GM12878 (cell line): ENCODE measurements at regions not wholly inside any gene's neighbourhood (a gene's known extent, or its start where the extent isn't known, plus 50 kb on each side); places are given as distances from the start of the nearest gene placed in this dataset.
A peak's percentile ranks its signal among the peaks of the same experiment; 100 is the strongest.

Experiments
- ATAC-seq: fragments of 200-7000 bp; cut with Tn5 transposase; 3 replicates; pipeline ENCODE4 v1.9.1; 2020; ENCODE audit warnings: mild to moderate bottlenecking, moderate library complexity
- BruUV-seq: library from RNA; stranded (reverse); fragments of 400-500 nt; replicated peaks from 2 replicates; lab custom pipeline; 2021; lab: Mats Ljungman, UMichigan
- CTCF ChIA-PET: fragments of 300-600 bp; sonication (Branson Sonifier 250); formaldehyde crosslinking; extraction: SDS; loops from one replicate; lab custom pipeline; 2021; ENCODE audit warnings: inconsistent platforms; lab: Yijun Ruan, JAX
- POLR2A ChIA-PET: fragments of 350-600 bp; formaldehyde crosslinking; extraction: SDS; loops from one replicate; lab custom pipeline; 2021; ENCODE audit warnings: inconsistent platforms; lab: Charles Lee
- RAD21 ChIA-PET: fragments of 300-600 bp; sonication (Branson Sonifier 250); formaldehyde crosslinking; loops from one replicate; lab custom pipeline; 2023; ENCODE audit warnings: antibody characterized with exemption; ENCODE audit not compliant: unreplicated experiment; lab: Charles Lee
- SMC1A ChIA-PET: fragments of 300-600 bp; sonication (Branson Sonifier 250); formaldehyde crosslinking; loops from one replicate; lab custom pipeline; 2023; ENCODE audit not compliant: unreplicated experiment, uncharacterized antibody; lab: Charles Lee
- DNase-seq: peaks from one replicate; pipeline ENCODE4 v3.0.0-alpha.2; 2011; ENCODE audit warnings: low read depth, low spot score
- FAIRE-seq: peaks from 3 replicates; lab custom pipeline; 2011; peaks lifted over from hg19 to GRCh38; lab: Jason Lieb, UNC
- H2AFZ ChIP-seq: 2 replicates; pipeline ENCODE4 v1.6.0; 2011; ENCODE audit warnings: low read depth, low read length, control low read depth; ENCODE audit not compliant: control insufficient read depth
- H3K27ac ChIP-seq: 2 replicates; pipeline ENCODE4 v1.5.1; 2011; ENCODE audit warnings: control low read depth; ENCODE audit not compliant: control insufficient read depth, insufficient read depth
- H3K27me3 ChIP-seq, 2 experiments: replicated peaks in 1 of 2; 2 replicates each; pipeline versions ENCODE4 v1.6.0 to v1.6.1; 2011; ENCODE audit warnings: low read length in 1 of 2; ENCODE audit not compliant: control insufficient read depth in 2 of 2, insufficient read depth in 2 of 2
- H3K36me3 ChIP-seq, 2 experiments: 2 replicates each; pipeline ENCODE4 v1.5.1; 2011; ENCODE audit warnings: low read length in 1 of 2; ENCODE audit not compliant: control insufficient read depth in 2 of 2, insufficient read depth in 2 of 2
- H3K4me1 ChIP-seq: 2 replicates; pipeline ENCODE4 v1.6.1; 2011; ENCODE audit warnings: mild to moderate bottlenecking, low read length, moderate library complexity, mixed read lengths; ENCODE audit not compliant: control insufficient read depth, insufficient read depth
- H3K4me2 ChIP-seq: 2 replicates; pipeline ENCODE4 v1.6.0; 2011; ENCODE audit warnings: control low read depth; ENCODE audit not compliant: control insufficient read depth, insufficient read depth
- H3K4me3 ChIP-seq: fragments of 200-600 bp; sonication (generic); 2 replicates; pipeline ENCODE4 v1.5.1; 2016
- H3K79me2 ChIP-seq: 2 replicates; pipeline ENCODE4 v1.6.0; 2011; ENCODE audit warnings: low read length; ENCODE audit not compliant: control insufficient read depth, insufficient read depth
- H3K9ac ChIP-seq: 2 replicates; pipeline ENCODE4 v1.8.0; 2011; ENCODE audit warnings: low read length, control low read depth, mixed read lengths; ENCODE audit not compliant: control insufficient read depth, insufficient read depth
- H3K9me3 ChIP-seq: replicated peaks from 3 replicates; pipeline ENCODE4 v1.5.1; 2011; ENCODE audit warnings: mild to moderate bottlenecking, low read length; ENCODE audit not compliant: control insufficient read depth, insufficient read depth
- H4K20me1 ChIP-seq: 2 replicates; pipeline ENCODE4 v1.6.0; 2011; ENCODE audit not compliant: control insufficient read depth, insufficient read depth
- E4F1 ChIP-seq: fragments of 450-650 bp; IDR thresholded peaks from 2 replicates; pipeline ENCODE4 v1.6.1; 2018; ENCODE audit warnings: borderline replicate concordance, mild to moderate bottlenecking; ENCODE audit not compliant: partially characterized antibody
- EED ChIP-seq: sonication (generic); IDR thresholded peaks from 2 replicates; pipeline ENCODE4 v1.6.1; 2016; ENCODE audit warnings: antibody characterized with exemption, low read depth
- EZH2 ChIP-seq: IDR thresholded peaks from 2 replicates; pipeline ENCODE4 v1.6.1; 2012; ENCODE audit warnings: low read depth, mild to moderate bottlenecking, control low read depth, inconsistent platforms, low read length, borderline replicate concordance; ENCODE audit not compliant: control insufficient read depth
- SMAD5 ChIP-seq: IDR thresholded peaks from 2 replicates; pipeline ENCODE4 v1.6.1; 2016; ENCODE audit warnings: antibody characterized with exemption, low read depth
- TCF12 ChIP-seq: IDR thresholded peaks from 2 replicates; pipeline ENCODE4 v1.6.1; 2011; ENCODE audit warnings: low read depth, mild to moderate bottlenecking, low read length
- WGBS: methylation state at CpG from one replicate; pipeline ENCODE4 v1.1.6; 2016; ENCODE audit warnings: low lambda C conversion rate; ENCODE audit not compliant: insufficient replicate concordance, insufficient coverage; ENCODE audit errors: missing lambda C conversion rate; 5-methylcytosine and 5-hydroxymethylcytosine counted together
- in situ Hi-C: fragments of 300-500 bp; cut with MboI; formaldehyde crosslinking; loops from 9 replicates; pipeline ENCODE4 v1.14.3; 2018; ENCODE audit warnings: mixed read lengths
- intact Hi-C: fragments of 100-400 bp; cut with micrococcal nuclease; formaldehyde crosslinking; loops from one replicate; pipeline ENCODE4 v1.14.2; 2022; ENCODE audit not compliant: unreplicated experiment

GRCh38 chr2:143930891-143931290 is 589.0 kb downstream of the ZEB2 start (continued):
- TF ChIP-seq SMAD5: no peak

GRCh38 chr2:143928613-143929012 is 591.3 kb downstream of the ZEB2 start:
- H3K27ac ChIP-seq: no peak overlapping the region
- POLR2A ChIA-PET: no interaction called here
- peak; percentile 35 for ATAC-seq
- H4K20me1 ChIP-seq: no peaks in the 10 kb centered on the region
- no peak overlapping the region for H3K4me3 ChIP-seq
- H3K4me2 ChIP-seq: no peak overlapping the region
- intact Hi-C loops (no loop called here), in situ Hi-C loops (no loop called here)
- H2AFZ ChIP-seq: no peak overlapping the region
- DNase-seq: no peak
- H3K27me3 ChIP-seq: no peaks in the 10 kb centered on the region
- 36% methylated on average over 1 of the region's 1 CpG for WGBS
- RAD21 ChIA-PET: interaction anchor here (1.1 kb wide), 1 partner anchor 226 kb away, joined by 3 read pairs; no protein-coding TSS in a partner anchor
- no peaks in the 10 kb centered on the region for H3K4me1 ChIP-seq
- no peaks in the 10 kb centered on the region for H3K79me2 ChIP-seq
- no TSS peak for BruUV-seq
- no peak overlapping the region for H3K9ac ChIP-seq
- no peak for FAIRE-seq
- CTCF ChIA-PET: no interaction called here
- SMC1A ChIA-PET: no interaction called here
- H3K36me3 ChIP-seq: no peaks in the 10 kb centered on the region
- TF ChIP-seq TCF12 (0 out of 2 replicates have a peak, but pooled peaks have one; percentile 32), EZH2 (no peak), EED (no peak), E4F1 (no peak)
- TF ChIP-seq, all 136 proteins: peak for 1
- no peaks in the 10 kb centered on the region for H3K9me3 ChIP-seq
